Rectal smooth muscle tissue (tissue), 1 donor: ENCODE measurements at regions not wholly inside any gene's neighbourhood (a gene's known extent, or its start where the extent isn't known, plus 50 kb on each side); places are given as distances from the start of the nearest gene placed in this dataset.

ENCODE experiments used
- H3K27ac ChIP-seq: one replicate; pipeline ENCODE4 v1.7.0; 2013; ENCODE audit warnings: low read depth, low read length, inconsistent platforms
- H3K27me3 ChIP-seq: one replicate; pipeline ENCODE4 v1.7.0; 2013; ENCODE audit warnings: low read length; ENCODE audit not compliant: control insufficient read depth, insufficient read depth
- H3K36me3 ChIP-seq: one replicate; pipeline ENCODE4 v1.7.0; 2013; ENCODE audit warnings: low read length; ENCODE audit not compliant: control insufficient read depth, insufficient read depth
- H3K4me1 ChIP-seq: one replicate; pipeline ENCODE4 v1.7.0; 2013; ENCODE audit warnings: low read length; ENCODE audit not compliant: control insufficient read depth, insufficient read depth
- H3K4me3 ChIP-seq: one replicate; pipeline ENCODE4 v1.7.0; 2013; ENCODE audit warnings: low read length
- H3K9ac ChIP-seq: one replicate; pipeline ENCODE4 v1.7.0; 2013; ENCODE audit warnings: low read length

- H3K4me1 ChIP-seq, result no peaks in the 10 kb centered on the region
- no peak overlapping the region for H3K9ac ChIP-seq
- H3K27me3 ChIP-seq, result no peaks in the 10 kb centered on the region
- H3K36me3 ChIP-seq, result no peaks in the 10 kb centered on the region
- H3K4me3 ChIP-seq, result no peak overlapping the region
- no peak overlapping the region for H3K27ac ChIP-seq
Observed at GRCh38 chr12:27907766-27908165, 64.8 kb downstream of the PTHLH start.

- no peaks in the 10 kb centered on the region for H3K27me3 ChIP-seq
- no peak overlapping the region for H3K9ac ChIP-seq
- H3K4me1 ChIP-seq, result no peaks in the 10 kb centered on the region
- no peaks in the 10 kb centered on the region for H3K36me3 ChIP-seq
- H3K4me3 ChIP-seq, result no peak overlapping the region
- H3K27ac ChIP-seq, result no peak overlapping the region
Observed at GRCh38 chr12:27906658-27907473, 65.7 kb downstream of the PTHLH start.

DNA sequence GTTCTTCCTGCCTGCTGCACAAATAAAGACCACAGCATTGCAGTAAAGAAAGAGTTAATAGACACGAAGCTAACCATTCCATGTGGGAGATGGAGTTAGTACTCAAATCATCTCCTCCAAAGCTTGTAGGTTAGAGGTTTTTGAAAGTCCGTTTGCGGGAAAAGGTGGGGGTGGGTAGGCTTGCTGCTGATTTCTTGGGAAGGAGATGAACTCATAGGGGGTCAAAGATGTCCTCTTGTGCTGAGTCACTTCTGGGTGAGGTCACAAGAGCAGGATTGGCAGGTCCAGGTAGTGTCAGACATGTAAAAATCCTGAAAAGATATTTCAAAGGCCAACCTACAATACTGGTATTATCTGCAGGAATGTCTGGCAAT is 66.4 kb downstream of the PTHLH start:
- Histone ChIP-seq H3K4me1 (no peaks in the 10 kb centered on the region), H3K27ac (no peak overlapping the region), H3K36me3 (no peaks in the 10 kb centered on the region), H3K9ac (no peak overlapping the region), H3K4me3 (no peak overlapping the region), H3K27me3 (no peaks in the 10 kb centered on the region)

DNA sequence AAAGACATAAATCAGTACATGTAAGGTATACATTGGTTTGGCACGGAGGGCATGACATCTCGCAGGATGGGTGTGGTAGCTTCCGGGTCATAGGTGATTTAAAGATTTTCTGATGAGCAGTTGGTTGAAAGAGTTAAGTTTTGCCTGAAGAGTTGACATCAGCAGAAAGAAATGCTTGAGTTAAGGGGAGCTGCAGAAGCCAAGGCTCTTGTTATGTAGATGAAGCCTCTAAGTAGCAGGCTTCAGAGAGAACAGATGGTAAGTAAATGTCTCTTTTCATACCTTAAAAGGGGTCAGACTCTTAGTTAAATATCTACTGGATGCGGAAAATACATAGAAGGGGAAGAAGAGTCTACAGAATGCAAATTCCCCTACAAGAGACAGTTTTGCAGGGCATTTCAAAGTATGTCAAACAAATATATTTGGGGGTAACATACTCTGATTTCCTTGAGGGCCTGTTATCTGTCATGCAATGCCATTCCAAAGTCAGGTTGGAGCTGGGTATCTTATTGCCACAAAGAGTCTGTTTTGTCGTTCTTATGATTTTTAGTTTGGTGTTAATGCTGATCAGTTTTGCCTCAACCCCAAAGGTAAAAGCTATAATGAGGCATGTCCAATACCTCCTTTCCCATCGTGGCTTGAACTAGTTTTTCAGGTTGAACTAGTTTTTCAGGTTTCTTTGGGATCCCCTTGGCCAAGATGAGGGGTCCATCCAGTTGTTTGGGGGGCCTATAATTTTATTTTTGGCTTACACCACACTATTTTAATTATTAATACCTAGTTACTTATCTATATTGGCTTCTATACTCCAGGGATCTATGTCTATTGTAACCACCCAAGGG is 67.0 kb downstream of the PTHLH start:
- no peaks in the 10 kb centered on the region for H3K4me1 ChIP-seq
- H3K36me3 ChIP-seq, result no peaks in the 10 kb centered on the region
- no peak overlapping the region for H3K4me3 ChIP-seq
- no peaks in the 10 kb centered on the region for H3K27me3 ChIP-seq
- H3K27ac ChIP-seq, result no peak overlapping the region
- no peak overlapping the region for H3K9ac ChIP-seq

DNA sequence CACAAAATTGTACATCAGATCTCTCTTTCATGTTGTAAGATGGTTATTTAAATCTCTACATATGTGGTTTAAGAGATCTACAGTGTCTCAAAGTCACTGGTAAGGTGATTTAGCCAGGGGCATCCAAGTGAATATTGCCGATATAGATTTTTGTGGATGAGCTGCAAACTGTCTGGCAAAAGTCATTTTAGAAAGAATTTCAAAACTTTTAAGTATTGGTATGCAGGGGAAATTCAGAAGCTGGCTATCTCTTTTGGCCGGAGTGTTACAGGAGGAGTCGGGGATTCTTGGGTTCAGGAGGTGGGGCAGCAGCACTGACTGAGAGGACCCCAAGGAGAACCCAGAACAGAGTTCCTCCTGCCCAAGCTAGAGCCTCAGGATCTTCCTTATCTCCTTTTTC is 69.9 kb downstream of the PTHLH start:
- H3K9ac ChIP-seq, result no peak overlapping the region
- H3K36me3 ChIP-seq, result no peaks in the 10 kb centered on the region
- no peaks in the 10 kb centered on the region for H3K27me3 ChIP-seq
- H3K27ac ChIP-seq, result no peak overlapping the region
- H3K4me3 ChIP-seq, result no peak overlapping the region
- H3K4me1 ChIP-seq, result no peaks in the 10 kb centered on the region

DNA sequence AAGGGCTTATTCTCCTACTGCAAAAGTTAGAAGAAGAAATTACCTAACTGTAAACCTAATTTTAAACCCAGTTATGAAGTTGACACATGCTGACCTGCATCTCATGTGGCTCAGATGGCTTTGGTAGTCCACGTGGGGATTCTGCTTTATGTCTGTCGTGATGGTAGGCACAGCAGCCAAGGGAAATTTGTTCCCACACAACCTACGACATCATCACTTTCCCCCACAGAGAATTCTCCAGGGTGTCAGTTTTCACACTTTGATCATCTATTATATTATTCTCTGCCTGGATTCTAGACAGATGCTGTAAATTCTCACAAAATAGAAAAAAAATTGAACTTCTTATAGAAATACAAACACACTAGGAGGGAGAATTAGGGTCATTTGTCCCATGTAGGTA is 70.6 kb downstream of the PTHLH start:
- no peaks in the 10 kb centered on the region for H3K36me3 ChIP-seq

GRCh38 chr12:27900920-27901879 is 71.3 kb downstream of the PTHLH start:
- no peaks in the 10 kb centered on the region for H3K4me1 ChIP-seq
- no peak overlapping the region for H3K4me3 ChIP-seq
- no peak overlapping the region for H3K9ac ChIP-seq
- no peaks in the 10 kb centered on the region for H3K27me3 ChIP-seq
- H3K27ac ChIP-seq, result no peak overlapping the region
- no peaks in the 10 kb centered on the region for H3K36me3 ChIP-seq

More for the DNA sequence above, 70.6 kb downstream of the PTHLH start:
- Histone ChIP-seq H3K4me1 (no peaks in the 10 kb centered on the region), H3K27ac (no peak overlapping the region), H3K9ac (no peak overlapping the region), H3K4me3 (no peak overlapping the region), H3K27me3 (no peaks in the 10 kb centered on the region)

DNA sequence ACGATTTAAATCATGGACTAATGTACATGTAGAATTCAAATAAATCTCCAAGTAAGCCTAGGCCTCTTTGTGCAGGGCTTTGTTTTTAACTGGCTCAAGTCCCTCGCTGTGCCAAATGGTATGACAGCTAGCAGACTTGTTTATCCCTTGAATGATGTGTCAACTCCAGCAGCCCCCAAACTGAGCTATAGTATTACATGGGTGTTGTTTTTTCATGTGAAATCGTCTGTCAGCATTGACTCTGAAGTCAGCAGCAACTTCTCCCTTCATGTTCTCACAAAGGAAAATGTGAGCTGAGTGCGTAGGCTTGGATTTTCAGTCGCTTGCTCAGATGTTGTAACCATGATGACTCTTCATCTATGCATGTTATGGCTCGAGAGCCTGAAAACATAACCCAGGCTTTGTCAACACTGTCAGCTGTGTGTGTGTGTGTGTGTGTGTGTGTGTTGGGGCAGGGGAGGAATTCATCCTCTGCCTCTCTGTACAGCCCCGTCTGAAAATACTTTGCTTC is 73.3 kb downstream of the PTHLH start:
- H3K4me1 ChIP-seq, result no peaks in the 10 kb centered on the region
- no peak overlapping the region for H3K27ac ChIP-seq
- no peak overlapping the region for H3K9ac ChIP-seq
- no peaks in the 10 kb centered on the region for H3K27me3 ChIP-seq
- no peak overlapping the region for H3K4me3 ChIP-seq
- H3K36me3 ChIP-seq, result no peaks in the 10 kb centered on the region

DNA sequence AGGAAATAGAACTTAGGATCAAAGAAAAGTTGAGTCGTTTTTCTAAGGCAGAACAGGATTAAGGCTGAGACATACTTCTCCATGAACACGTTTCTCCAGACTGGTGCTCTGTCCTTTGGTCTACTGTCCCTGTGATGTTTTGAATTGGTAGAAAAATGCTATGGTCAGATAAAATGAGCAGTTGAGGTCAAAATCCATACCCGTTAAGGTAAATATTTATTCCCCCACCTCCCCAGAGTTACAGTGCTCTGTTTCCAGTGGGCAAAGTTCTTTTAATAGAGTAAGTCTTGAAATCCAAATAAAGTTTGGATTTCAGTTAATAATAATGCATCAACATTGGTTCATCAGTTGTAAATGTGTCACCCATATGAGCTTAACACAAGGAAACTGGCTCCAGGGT is 74.5 kb downstream of the PTHLH start:
- no peak overlapping the region for H3K9ac ChIP-seq
- H3K27ac ChIP-seq, result no peak overlapping the region
- H3K4me3 ChIP-seq, result no peak overlapping the region
- no peaks in the 10 kb centered on the region for H3K27me3 ChIP-seq
- no peaks in the 10 kb centered on the region for H3K36me3 ChIP-seq
- no peaks in the 10 kb centered on the region for H3K4me1 ChIP-seq

DNA sequence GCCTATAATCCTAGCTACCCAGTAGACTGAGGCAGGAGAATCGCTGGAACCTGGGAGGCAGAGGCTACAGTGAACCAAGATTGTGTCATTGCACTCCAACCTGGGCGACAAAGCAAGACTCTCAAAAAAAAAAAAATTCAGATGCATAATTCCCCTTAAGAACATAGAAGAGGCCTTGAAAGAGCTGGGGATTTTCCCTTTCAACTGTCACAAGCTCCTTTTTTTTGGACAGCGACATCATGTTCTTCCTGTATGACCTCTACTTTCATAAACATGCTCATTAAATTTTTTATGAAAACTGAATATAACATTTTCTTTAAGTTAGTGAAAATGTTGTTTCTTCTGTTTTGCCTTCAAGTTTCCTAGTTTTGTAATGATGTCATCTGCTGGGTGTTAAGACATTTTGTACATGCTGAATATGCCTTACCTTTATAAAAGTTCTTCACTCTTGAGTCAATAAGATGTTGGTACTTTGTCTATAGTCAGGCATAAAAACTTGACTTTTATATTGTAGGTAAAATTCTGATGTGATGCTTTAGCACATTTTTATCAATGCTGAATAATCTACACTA is 76.0 kb downstream of the PTHLH start:
- no peaks in the 10 kb centered on the region for H3K27me3 ChIP-seq
- no peaks in the 10 kb centered on the region for H3K36me3 ChIP-seq
- no peak overlapping the region for H3K9ac ChIP-seq
- no peaks in the 10 kb centered on the region for H3K4me1 ChIP-seq
- H3K4me3 ChIP-seq, result no peak overlapping the region
- H3K27ac ChIP-seq, result no peak overlapping the region

GRCh38 chr12:27894309-27894708 is 78.2 kb downstream of the PTHLH start:
- H3K27me3 ChIP-seq, result no peaks in the 10 kb centered on the region
- H3K27ac ChIP-seq, result no peak overlapping the region
- no peak overlapping the region for H3K4me3 ChIP-seq
- H3K36me3 ChIP-seq, result no peaks in the 10 kb centered on the region
- no peaks in the 10 kb centered on the region for H3K4me1 ChIP-seq
- no peak overlapping the region for H3K9ac ChIP-seq
